Mesodermal cell (in vitro differentiated cells): ENCODE measurements at regions not wholly inside any gene's neighbourhood (a gene's known extent, or its start where the extent isn't known, plus 50 kb on each side); places are given as distances from the start of the nearest gene placed in this dataset.

Source experiments
- H3K27ac ChIP-seq: 2 replicates; pipeline ENCODE4 v1.7.0; 2013; ENCODE audit warnings: mild to moderate bottlenecking, low read depth, low read length, moderate library complexity; ENCODE audit not compliant: severe bottlenecking
- H3K36me3 ChIP-seq: 2 replicates; pipeline ENCODE4 v1.7.1; 2013; ENCODE audit warnings: mild to moderate bottlenecking, low read length, moderate library complexity; ENCODE audit not compliant: control insufficient read depth, insufficient read depth
- H3K4me1 ChIP-seq: one replicate; pipeline ENCODE4 v1.7.1; 2013; ENCODE audit warnings: mild to moderate bottlenecking, low read length; ENCODE audit not compliant: insufficient read depth, control insufficient read depth, poor library complexity, severe bottlenecking
- H3K4me3 ChIP-seq: 2 replicates; pipeline ENCODE4 v1.7.0; 2013; ENCODE audit warnings: low read length, control low read depth, mild to moderate bottlenecking; ENCODE audit not compliant: insufficient read depth, poor library complexity, severe bottlenecking; ENCODE audit errors: extremely low read depth
- H3K9me3 ChIP-seq: 2 replicates; pipeline ENCODE4 v1.7.1; 2013; ENCODE audit warnings: mild to moderate bottlenecking, low read length, moderate library complexity; ENCODE audit not compliant: control insufficient read depth
- WGBS, 2 experiments: methylation state at CpG; one replicate each; pipeline ENCODE4 v1.1.5; 2013; ENCODE audit warnings: missing lambda C conversion rate in 2 of 2; ENCODE audit not compliant: insufficient coverage in 2 of 2; 5-methylcytosine and 5-hydroxymethylcytosine counted together

GRCh38 chr15:98226578-98226977 is 266.1 kb downstream of the ARRDC4 start:
- Histone ChIP-seq H3K9me3 (no peaks in the 10 kb centered on the region), H3K27ac (no peak overlapping the region), H3K4me1 (peaks cover 9% of the 10 kb centered on the region), H3K36me3 (no peaks in the 10 kb centered on the region), H3K4me3 (no peak overlapping the region)
- WGBS, 2 experiments: 86 to 100% methylated on average over 1 of the region's 2 CpGs

GRCh38 chr15:98228846-98229245 is 268.3 kb downstream of the ARRDC4 start:
- H3K9me3 ChIP-seq: no peaks in the 10 kb centered on the region
- H3K4me1 ChIP-seq: peaks cover 17% of the 10 kb centered on the region
- no peak overlapping the region for H3K4me3 ChIP-seq
- WGBS, 2 experiments: 78 to 100% methylated on average over 1 of the region's 4 CpGs
- no peak overlapping the region for H3K27ac ChIP-seq
- no peaks in the 10 kb centered on the region for H3K36me3 ChIP-seq

DNA sequence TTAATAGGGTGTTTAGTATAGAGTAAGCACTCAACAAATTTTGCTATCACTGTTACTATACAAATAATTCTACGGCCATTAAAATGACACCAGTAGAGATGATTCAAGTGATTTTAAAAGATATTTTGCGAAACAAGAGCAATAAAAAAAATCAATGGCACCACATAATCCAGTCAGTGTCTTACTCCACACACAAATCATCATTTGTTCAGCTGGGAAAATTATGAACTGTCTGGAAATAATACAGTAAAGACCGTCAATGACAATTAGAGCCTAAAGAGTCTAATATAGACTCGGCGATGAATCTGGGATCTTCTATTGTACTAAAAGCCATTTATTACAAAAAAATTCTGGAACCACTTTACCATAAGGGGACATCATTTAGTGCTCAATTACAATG is 270.5 kb downstream of the ARRDC4 start:
- Histone ChIP-seq H3K36me3 (no peaks in the 10 kb centered on the region), H3K4me1 (peaks cover 26% of the 10 kb centered on the region), H3K4me3 (no peak overlapping the region), H3K9me3 (no peaks in the 10 kb centered on the region), H3K27ac (no peak overlapping the region)
- 90% methylated on average over 3 of the region's 5 CpGs; no CpG with 5 or more reads in 1 of the 2 experiments for WGBS, 2 experiments

- no peaks in the 10 kb centered on the region for H3K9me3 ChIP-seq
- 79 to 83% methylated on average over 6 to 7 of the region's 8 CpGs for WGBS, 2 experiments
- no peak overlapping the region for H3K4me3 ChIP-seq
- H3K27ac ChIP-seq: peak overlapping the region; percentile 76
- H3K36me3 ChIP-seq: no peaks in the 10 kb centered on the region
- H3K4me1 ChIP-seq: peaks cover 28% of the 10 kb centered on the region
Measured at GRCh38 chr15:98231696-98232440, 271.4 kb downstream of the ARRDC4 start.

- H3K9me3 ChIP-seq: no peaks in the 10 kb centered on the region
- WGBS, 2 experiments: 96 to 100% methylated on average over 2 of the region's 3 CpGs
- no peak overlapping the region for H3K27ac ChIP-seq
- no peak overlapping the region for H3K4me3 ChIP-seq
- H3K4me1 ChIP-seq: peaks cover 28% of the 10 kb centered on the region
- no peaks in the 10 kb centered on the region for H3K36me3 ChIP-seq
Measured at GRCh38 chr15:98232761-98233160, 272.3 kb downstream of the ARRDC4 start.

- H3K4me3 ChIP-seq: no peak overlapping the region
- WGBS, 2 experiments: 71 to 100% methylated on average over 1 of the region's 2 CpGs
- H3K27ac ChIP-seq: no peak overlapping the region
- no peaks in the 10 kb centered on the region for H3K36me3 ChIP-seq
- no peaks in the 10 kb centered on the region for H3K9me3 ChIP-seq
- peaks cover 28% of the 10 kb centered on the region for H3K4me1 ChIP-seq
Measured at GRCh38 chr15:98233873-98234272, 273.4 kb downstream of the ARRDC4 start.

DNA sequence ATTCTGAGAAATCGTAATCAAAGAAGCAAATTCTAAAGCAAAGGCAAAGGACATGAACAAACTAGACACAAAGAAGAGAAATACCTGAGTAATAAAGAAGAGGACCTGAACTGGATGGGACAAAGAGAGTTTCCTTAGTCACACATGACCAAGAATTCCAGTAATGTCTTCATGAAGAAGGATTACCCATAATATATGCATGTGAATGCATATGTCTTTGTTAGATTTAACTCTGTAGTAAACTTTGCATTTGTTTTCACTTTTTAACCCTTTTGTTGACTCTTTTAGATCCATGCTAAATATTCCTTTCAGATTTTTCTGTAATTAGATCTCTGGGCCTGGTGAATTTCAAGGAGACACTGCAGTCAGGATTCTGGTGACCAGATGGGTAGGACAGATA is 279.8 kb downstream of the ARRDC4 start:
- WGBS, 2 experiments: no CpG with 5 or more reads among the region's 1 CpG
- Histone ChIP-seq H3K27ac (no peak overlapping the region), H3K4me3 (no peak overlapping the region), H3K9me3 (no peaks in the 10 kb centered on the region), H3K4me1 (peaks cover 7% of the 10 kb centered on the region), H3K36me3 (no peaks in the 10 kb centered on the region)

GRCh38 chr15:98241032-98241554 is 280.6 kb downstream of the ARRDC4 start:
- Histone ChIP-seq H3K4me1 (peaks cover under 1% of the 10 kb centered on the region), H3K27ac (no peak overlapping the region), H3K4me3 (no peak overlapping the region), H3K9me3 (no peaks in the 10 kb centered on the region), H3K36me3 (no peaks in the 10 kb centered on the region)
- WGBS, 2 experiments: no CpG with 5 or more reads among the region's 3 CpGs

- whole genome bisulfite sequencing, 2 experiments: 33 to 40% methylated on average over 1 to 2 of the region's 2 CpGs
- H3K36me3 ChIP-seq: no peaks in the 10 kb centered on the region
- H3K4me3 ChIP-seq: no peak overlapping the region
- H3K4me1 ChIP-seq: no peaks in the 10 kb centered on the region
- no peak overlapping the region for H3K27ac ChIP-seq
- H3K9me3 ChIP-seq: peaks cover 12% of the 10 kb centered on the region
Measured at GRCh38 chr15:98257290-98257689, 296.8 kb downstream of the ARRDC4 start.

GRCh38 chr15:98263787-98264186 is 303.3 kb downstream of the ARRDC4 start:
- H3K9me3 ChIP-seq: peaks cover 4% of the 10 kb centered on the region
- H3K4me3 ChIP-seq: no peak overlapping the region
- no peaks in the 10 kb centered on the region for H3K36me3 ChIP-seq
- no CpG with 5 or more reads among the region's 2 CpGs for WGBS, 2 experiments
- H3K27ac ChIP-seq: no peak overlapping the region
- no peaks in the 10 kb centered on the region for H3K4me1 ChIP-seq

GRCh38 chr15:98266295-98266694 is 305.8 kb downstream of the ARRDC4 start:
- H3K4me1 ChIP-seq: no peaks in the 10 kb centered on the region
- H3K4me3 ChIP-seq: no peak overlapping the region
- no peak overlapping the region for H3K27ac ChIP-seq
- no peaks in the 10 kb centered on the region for H3K9me3 ChIP-seq
- WGBS, 2 experiments: 91 to 96% methylated on average over 9 of the region's 9 CpGs
- H3K36me3 ChIP-seq: no peaks in the 10 kb centered on the region
